T-helper 2 cell (primary cell): ENCODE measurements at regions not wholly inside any gene's neighbourhood (a gene's known extent, or its start where the extent isn't known, plus 50 kb on each side); places are given as distances from the start of the nearest gene placed in this dataset.

ENCODE experiments used
- DNase-seq, 5 experiments: peaks; one replicate each; pipeline versions ENCODE4 v3.0.0 to v3.0.0-alpha.2; 2012 to 2022

DNA sequence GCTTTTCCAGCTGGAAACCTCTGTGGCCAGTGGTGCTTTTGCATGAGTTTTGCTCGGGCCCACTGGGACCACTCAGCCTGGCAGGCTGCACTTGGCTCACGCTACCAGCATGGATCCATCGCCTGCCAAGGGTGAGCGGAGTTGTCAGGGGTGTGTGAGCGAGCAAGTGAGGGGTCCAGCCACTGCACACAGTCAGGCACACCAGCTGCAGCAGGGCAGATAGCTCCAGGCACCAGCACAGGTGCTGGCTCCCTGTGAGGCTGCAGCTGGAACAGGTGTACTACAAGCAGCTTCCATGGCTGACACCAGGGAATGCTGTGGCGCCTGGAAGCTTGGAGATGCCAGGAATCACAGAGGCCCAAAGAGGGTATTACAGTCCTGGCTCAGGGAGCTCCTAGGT is 391.2 kb upstream of the SGCD start:
- no peak for DNase-seq

DNA sequence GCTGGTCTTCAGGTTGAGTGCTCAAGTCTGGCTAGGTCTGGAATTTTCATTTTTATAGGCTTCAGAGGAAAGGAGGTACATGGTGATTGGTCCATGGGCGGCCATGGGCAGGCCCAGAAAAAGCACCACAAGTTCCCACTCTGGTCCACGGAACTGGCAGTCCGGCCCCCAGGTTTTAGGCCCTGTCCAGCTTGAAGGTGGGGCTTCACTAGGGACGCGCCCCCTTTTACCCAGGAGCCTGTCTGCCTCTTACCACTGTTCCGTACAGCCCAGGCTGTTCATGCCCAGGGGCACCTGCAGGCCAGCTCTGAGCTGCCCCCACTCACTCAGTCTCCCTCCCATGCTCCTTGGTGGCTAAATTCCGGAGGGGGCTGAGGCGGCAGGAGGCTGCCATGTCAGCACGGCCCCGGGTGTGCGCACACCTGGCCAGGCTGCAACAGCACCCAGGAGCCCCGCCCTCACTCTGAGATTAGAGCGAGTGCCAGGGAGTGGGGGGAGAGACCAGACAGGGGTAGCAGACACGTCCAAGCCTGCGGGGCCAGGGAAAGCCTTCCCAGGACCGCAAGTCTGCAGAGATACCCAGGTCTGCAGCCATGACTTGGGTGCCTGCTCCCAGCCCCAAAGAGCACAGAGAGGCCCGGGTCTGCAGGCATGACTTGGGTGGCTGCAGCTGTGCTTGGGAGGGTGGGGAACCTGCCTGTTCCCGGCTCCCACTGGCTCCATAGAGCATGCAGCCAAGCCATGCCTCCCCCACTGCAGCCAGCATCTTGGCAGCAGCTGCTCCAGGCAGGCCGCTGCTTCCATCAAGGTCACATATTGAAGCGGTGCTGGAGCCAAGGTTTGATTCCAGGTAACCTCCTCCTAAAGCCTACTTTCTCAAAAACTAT is 390.2 kb upstream of the SGCD start:
- DNase-seq: no peak

DNA sequence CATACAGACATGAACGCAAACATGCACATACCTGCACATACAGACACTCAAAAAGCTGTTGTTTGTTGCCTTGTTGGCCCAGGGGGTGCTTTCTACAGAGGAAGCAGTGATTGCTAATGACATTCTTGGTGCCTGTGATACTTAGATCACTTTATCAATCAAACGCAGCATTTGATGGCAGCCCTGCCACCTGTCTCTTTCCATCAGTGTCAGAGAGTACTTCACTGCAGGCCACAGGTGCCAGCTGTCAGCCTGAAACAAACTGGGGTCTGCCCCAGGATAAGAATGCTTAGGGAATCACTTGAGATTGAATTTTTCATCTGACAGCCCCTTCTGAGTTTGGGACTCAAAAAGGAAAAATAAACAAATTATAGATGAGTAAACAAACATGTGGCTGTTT is 388.9 kb upstream of the SGCD start:
- no peak for DNase-seq

DNA sequence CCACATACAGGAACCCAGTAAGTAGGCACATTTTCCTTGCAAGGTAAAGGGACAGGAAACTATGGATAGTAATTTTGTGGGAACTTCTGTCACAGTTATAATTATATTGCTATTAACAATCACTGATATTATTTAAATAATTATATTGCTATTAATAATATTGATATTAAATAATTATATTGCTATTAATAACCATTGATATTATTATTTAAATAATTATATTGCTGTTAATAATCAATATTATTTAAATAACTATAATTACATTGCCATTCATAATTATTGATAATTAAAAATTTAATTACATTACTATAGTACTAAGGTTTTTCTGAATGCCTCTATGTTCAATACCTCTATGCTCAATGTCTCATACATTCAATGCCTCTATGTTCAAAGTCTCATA is 385.6 kb upstream of the SGCD start:
- DNase-seq: no peak

DNA sequence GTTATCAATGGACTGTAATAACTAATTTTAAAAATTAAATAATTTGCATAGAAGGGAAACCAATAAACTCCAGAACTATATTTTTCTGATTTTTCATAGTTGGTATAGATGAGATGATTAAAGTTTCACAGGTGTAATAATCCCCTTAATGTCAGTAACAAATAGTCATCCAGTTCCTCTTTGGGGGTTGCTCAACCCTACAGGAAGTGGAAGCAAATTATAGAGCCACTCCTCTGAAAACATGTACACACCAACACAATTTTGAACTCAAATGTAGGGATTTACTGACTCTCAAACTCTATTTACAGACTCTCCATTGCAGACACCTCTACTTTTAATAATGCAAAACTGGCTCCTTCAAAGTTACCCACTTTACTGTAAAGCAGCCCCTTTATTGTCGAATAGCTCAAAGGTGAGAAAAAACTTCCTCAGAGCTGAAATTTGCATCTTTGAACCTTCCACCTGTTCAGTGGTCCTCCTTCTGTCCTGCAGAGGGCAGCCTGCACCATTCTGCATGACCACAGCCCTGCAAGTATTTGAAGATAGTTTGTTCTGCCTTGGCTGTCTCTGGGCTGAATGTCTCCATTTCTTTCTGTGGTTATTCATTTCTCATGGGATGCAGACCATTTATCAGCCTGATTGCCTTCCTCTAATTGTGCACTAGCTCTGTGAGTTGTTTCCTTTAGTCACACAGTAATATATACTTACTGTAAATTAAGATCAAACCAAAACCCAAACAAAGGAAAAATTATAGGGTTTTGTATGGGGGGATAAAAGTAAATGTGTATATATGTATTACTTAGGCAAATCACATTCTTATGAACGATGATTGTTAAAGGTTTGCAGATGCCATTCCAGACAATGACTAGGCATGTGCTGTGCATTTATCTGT is 383.2 kb upstream of the SGCD start:
- peak in 2 of 5 experiments; percentile 5 to 29 for DNase-seq

DNA sequence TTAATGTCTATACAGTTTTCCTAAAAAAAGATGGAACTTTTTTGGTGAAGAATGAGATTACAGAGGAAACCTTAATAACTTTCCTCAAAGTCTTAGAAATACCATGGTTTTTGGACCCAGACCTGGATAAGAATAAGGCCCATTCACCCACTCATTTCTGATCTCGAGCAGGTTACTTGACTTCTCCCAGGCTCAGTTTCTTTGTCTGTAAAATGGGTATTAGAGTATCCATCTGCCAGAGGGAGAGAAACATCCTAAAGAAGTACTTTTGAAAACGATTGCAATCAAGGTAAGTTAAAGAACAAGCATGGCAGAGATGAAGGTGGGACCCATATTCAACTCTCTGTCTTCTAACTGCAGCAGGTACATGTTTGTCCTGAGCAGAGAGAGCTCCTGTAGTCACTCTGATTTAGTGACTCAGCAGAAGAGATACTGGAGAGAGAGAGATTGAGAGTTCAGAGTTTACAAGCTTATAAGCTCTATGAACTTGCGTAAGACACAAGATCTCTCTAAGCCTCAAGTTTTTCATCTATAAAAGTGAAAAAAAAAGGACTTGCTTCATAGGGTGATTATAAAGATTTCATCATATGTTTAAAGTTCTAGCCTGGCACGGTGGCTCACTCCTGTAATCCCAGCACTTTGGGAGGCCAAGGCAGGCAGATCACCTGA is 379.4 kb upstream of the SGCD start:
- DNase-seq: no peak

DNA sequence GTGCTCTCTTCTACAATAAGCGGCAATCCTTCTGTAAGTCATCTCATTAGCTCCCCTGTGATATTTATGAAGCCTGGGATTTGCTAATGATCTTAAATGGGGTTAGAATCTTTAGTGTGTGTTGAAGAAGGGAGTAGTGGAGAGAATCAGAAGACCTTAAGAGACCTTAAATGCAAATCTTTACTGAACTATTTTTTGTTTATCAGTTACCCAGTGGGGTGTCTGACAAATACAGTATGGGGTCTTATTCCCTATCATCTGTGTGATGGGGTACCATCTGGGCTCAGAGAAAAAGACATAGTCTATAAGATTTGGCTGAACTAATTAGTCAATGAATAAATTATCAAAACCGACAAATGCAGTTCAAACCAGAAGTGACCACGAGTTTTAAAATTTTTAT is 378.4 kb upstream of the SGCD start:
- no peak for DNase-seq

DNA sequence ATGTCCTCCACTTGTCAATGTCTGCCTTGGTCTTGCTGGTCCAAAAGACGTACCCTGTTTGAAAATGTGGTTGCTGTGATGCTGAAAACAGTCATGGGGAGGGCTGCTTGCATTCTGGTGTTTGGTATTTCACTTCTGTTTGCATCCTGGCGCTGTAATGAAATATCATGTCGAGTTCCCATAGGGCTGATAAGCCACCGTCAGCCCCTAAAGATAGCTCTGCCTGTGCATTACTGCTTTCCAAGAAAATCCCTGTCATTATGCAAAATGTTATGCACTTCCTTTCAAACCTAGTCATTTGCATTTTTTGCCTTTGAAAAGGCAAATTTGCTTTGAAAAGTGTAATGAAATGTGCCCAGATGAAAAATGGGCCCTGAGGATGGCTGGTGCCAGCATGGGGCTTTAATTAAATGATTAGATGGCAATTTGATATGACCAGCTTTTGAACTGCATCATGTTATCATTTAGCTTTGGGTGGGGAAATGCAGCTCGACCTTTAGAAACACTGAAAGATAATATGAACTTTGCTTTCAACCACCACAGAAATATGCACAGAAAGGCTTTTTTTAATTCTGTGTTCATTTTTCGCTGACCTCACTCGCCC is 374.4 kb upstream of the SGCD start:
- no peak for DNase-seq

DNA sequence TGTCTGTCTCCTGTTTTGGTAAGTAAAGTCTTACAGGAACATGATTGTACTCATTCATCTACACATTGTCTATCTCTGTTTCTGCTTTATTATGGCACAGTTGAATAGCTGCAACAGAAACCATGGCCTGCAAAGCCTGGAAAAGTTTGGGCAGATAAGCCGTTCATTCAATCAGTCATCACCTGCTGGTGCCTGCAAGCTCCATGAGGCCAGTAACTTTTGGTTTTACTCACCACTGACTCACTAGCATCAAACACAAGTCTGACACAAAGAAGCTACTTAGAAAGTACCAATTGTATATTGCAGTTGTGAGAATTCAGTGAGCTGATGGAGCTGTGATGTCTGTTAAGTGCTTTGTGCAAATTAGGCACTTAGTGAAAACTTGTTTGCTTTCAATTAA is 373.6 kb upstream of the SGCD start:
- DNase-seq: peak in 1 of 5 experiments; percentile 58

DNA sequence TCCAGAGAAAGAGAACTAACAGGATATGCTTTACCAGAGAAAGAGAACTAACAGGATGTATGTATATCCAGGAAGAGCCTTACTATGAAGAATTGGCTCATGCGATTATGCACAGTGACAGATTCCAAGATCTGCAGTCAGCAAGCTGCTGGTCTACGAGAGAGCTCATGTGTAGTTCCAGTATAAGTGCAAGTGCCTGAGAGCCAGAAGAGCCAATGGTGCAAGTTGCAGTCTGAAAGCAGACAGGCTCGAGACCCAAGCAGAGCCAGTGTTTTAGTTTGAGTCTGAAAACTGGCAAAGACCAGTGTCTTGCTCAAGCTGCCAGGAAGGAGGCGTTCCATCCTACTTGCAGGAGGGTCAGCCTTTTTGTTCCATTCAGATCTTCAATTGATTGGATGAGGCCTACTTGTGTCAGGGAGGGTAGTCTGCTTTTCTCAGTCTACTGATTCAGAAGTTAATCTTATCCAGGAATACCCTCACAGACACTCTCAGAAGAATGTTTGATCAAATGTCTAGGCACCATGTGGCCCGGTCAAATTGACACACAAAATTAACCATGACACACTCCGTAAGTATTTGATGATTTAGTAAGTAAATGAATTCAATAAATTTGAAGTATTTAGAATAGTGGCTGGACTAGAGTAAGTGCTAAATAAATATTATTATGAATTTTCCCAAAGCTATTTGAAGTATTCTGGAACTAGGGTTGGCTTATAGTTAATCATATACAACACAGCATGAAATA is 372.1 kb upstream of the SGCD start:
- DNase-seq: no peak

DNA sequence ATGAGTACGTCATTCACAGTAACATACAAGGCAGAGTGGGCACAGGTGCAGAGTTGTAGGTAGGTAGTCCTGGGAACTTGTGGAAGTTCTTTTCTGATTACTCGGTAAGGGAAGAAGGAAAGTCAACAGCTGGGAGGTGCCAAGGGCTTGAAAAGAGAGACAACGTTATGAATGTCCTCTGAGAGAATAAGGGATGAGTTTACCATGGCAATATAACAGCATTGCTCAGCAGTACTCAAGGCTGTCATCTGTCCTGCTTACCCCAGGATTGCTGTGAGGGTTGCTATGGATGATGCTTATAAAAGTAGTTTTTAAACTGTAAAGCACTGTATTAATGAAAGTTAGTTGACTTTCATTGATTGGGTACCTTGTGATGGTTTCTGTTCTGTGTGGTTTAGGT is 369.1 kb upstream of the SGCD start:
- no peak for DNase-seq

DNA sequence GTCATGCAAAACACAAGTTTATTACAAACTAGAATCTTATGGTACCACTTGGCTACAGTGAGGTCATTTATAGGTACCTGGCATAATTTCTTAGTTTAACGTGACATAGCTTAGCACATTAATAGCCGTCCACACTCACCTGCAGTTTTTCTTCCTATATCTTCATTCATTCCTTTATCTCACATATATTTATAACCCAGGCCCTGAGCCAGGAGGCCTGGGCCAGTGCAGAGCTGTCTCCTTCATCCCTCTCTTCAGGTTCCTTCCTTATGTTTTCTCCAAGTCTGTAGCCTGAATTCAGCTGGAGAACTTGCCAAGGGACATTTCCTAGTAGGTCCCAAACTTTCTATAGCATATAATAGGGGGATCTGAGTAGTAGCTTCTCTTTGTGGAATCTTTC is 367.9 kb upstream of the SGCD start:
- DNase-seq: no peak

DNA sequence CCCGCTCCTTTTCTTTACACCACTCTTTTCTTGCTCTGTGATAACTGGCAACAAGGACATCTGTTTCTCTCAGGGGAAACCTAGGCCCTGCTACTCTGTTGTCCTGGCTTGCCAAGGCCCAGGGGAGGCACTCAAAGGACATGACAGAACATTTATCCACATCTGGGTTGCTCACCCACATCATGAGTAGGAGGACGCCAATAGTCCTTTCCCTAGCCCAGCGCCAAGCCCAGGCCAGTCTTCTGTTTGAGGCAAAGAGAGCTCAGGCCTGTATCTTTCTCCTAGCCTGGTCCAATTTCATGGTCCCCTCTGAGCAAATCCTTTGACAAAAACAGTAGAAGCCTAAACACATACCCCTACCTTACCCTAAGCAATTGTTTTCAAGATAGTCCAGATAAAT is 366.8 kb upstream of the SGCD start:
- DNase-seq: no peak

DNA sequence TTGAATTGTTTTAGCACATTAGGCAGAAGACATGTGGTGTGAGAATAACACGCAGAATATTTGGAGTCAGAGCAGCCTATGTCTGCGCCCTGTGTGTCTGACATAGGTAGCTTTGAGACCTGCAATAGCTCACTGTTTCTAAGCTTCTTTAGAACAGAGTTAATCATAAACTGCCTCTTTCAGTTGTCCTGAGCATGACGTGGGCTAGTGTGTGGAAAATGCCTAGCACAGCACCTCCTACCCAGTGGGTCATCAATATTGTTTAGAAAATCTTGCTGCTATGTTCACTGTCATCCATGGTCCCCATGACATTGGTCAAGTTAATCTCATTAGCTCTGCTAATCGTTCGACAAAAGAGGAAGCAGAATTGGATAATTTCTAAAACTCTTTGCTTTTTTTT is 357.4 kb upstream of the SGCD start:
- no peak for DNase-seq

DNA sequence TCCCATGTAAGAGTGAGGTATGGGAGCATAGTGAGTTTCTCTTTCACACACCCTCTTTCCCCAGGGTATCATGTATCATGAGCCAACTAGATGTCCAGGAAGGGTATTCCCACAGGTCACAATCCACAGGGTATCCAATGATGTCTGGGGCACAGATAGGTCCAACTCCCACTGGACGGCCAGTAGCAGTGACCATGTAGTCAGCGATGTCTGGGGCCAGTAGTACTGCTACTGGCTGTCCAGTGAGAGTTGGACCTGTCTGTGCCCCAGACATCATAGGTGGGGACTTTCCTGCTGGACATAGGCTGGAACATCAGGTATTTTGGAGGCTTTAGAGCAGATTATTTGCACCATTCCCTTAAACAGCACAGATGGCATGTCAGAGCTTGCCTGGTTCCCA is 352.6 kb upstream of the SGCD start:
- no peak for DNase-seq

DNA sequence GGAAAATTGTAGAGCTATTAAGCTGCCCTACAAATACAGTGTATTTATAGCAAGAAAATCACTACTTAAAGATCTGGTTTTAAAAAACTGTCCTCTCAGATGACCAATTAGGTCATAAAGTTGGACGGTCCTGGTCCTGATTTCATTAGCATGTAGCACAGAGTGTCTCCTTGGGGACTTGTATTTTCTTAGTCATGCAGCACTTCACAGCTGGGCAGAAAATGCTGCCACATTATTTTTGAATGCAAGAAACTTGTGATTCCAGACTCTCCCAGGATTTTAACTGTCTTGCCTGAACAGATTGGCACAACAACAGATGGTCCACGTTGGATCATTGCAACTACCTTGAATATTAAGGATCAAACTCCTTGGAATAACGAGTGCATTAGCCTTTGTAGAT is 348.1 kb upstream of the SGCD start:
- DNase-seq: no peak

DNA sequence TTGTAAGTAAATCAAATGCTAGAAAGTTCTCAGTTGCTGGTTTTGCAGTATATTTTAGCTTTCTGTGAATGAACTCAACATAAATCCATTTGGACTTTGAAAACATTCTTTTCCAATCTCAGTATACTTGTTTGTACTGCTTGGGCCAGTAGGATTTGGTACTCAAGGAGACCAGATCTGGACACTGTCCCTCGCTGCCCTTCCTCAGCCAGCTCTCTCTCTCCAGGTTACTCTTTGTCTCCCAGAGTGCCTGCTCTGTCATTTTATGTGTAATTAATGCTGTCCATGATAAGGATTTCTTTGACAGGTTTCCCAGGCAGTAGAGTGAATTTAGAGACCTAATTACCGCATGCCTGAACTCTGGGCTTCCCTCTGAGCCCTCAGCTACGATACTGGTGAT is 344.6 kb upstream of the SGCD start:
- no peak for DNase-seq

DNA sequence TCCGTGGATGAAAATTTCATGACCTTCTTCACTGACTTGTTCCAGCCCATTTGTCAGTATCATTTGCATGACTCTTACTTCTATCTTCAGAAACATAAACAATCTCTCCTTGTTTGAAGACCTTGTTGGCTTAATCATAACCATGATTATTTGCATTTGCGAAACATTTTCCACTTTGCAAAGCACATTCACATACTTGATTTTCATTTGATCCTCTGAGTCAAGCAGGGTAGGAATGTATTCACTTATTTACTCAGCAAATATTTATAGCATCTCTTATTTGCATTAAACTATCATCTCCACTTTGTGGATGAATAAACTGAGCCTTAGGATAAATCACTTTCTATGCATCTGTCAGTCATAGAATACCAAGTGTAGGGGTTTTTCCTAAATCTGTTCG is 343.0 kb upstream of the SGCD start:
- DNase-seq: no peak

DNA sequence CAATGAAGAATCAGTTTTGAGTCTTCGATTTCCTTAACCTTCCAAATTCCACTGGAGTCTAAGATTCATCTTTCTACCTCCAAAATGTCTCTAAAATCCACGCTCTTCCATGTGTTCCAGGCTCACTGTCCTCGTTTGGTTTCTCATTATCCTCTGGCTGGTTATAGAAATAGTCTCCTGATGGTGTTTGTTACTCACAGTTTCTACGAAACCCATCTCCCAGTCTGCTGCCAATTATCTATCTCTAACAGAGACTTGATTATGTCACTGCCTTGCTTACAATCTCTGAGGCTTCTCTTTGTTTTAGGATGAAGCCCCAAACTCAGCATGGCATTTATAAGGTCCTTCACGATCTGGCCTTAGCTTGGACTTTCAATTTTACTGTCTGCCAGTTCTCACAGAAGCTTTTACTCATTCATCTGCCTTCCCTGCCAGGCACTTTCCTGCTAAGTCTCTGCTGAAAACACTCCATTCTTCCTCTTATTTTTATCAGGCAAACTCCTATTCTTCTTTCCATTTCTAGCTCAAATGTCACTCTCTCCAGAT is 339.6 kb upstream of the SGCD start:
- DNase-seq: no peak

DNA sequence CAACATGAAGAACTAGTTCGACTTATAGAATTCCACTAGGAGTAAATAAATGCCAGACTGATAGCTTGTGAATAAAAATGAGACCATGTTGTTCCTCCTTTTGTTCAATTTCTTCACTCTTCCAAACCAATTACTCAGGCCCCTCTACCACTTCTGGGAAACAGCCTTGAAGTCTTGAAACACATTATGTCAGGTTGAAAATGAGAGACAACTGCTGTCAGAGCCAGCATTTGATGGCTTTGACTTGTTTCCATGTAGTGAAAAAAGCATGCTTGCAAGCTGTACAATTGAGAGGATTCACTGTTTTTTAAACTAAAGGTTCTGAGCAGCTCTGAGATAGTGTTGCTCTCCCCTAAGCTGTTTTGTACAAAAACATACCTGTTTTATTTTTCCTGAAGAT is 337.1 kb upstream of the SGCD start:
- DNase-seq: no peak

DNA sequence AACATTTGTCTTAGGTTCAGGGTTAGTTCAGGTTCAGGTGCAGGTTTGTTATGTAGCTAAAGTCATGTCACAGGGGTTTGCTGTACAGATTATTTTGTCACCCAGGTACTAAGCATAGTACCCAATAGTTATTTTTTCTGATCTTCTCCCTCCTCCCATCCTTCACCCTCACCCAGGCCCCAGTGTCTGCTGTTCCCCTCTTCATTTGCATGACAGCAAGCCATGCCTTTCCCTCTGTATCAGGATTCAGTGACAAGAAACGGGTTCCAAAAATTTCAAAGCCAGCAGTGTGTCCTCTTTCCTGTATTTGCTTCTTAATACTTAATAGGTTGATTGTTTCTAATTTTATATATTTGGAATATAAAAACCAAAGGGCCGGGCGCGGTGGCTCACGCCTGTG is 330.8 kb upstream of the SGCD start:
- no peak for DNase-seq

DNA sequence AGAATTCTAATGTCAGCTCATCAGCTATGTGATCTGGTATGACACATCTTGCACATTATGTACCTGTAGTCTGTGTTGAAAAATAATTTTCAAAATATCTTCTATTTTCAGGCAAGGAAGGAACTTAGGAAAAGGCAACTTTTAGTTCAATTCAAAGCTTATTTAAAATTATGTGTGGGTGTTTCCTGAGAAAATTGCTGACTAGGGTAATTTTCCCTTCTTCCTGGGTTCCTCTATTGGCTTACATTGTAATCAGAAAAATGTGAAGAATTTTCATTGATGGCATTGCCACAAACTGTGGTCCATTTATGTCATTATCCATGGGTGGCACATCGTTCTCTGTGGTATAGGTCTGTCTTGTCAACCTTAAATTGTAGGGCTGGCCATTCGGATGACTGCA is 328.7 kb upstream of the SGCD start:
- no peak for DNase-seq
